Mucosa of gallbladder (tissue), 1 donor: ENCODE measurements at regions not wholly inside any gene's neighbourhood (a gene's known extent, or its start where the extent isn't known, plus 50 kb on each side); places are given as distances from the start of the nearest gene placed in this dataset.
"Not testable (repeated sequence)": the region's sequence is repeated elsewhere in the genome, so short reads cannot be mapped to it uniquely, and the experiment has no call there.

Experiments used
- DNase-seq: peaks from one replicate; pipeline ENCODE4 v3.0.0-alpha.2; 2020; ENCODE audit warnings: low spot score
- donor health status: DM: no; HTN: no; CAD: no.

- no peak for DNase-seq
Measured at GRCh38 chr5:17976404-17976803, 342.1 kb downstream of the TAF11L14 start.

- no peak for DNase-seq
Measured at GRCh38 chr5:17978954-17979353, 344.7 kb downstream of the TAF11L14 start.

- DNase-seq = not testable (repeated sequence)
Measured at GRCh38 chr5:17982626-17983025, 348.4 kb downstream of the TAF11L14 start.

- DNase-seq = no peak
Measured at GRCh38 chr5:17989036-17989435, 354.8 kb downstream of the TAF11L14 start.

- DNase-seq = no peak
Measured at GRCh38 chr5:17989567-17990563, 355.6 kb downstream of the TAF11L14 start.

GRCh38 chr5:17991775-17992174 is 357.5 kb downstream of the TAF11L14 start:
- no peak for DNase-seq

- no peak for DNase-seq
Measured at GRCh38 chr5:17992291-17992690, 358.0 kb downstream of the TAF11L14 start.

- no peak for DNase-seq
Measured at GRCh38 chr5:17995997-17996396, 361.7 kb downstream of the TAF11L14 start.

- DNase-seq = no peak
Measured at GRCh38 chr5:17999858-18000257, 365.6 kb downstream of the TAF11L14 start.

GRCh38 chr5:18000744-18001143 is 366.5 kb downstream of the TAF11L14 start:
- DNase-seq = no peak

GRCh38 chr5:18003312-18003711 is 369.1 kb downstream of the TAF11L14 start:
- no peak for DNase-seq

- no peak for DNase-seq
Measured at GRCh38 chr5:18003784-18004183, 369.5 kb downstream of the TAF11L14 start.

- not testable (repeated sequence) for DNase-seq
Measured at GRCh38 chr5:18006235-18006634, 372.0 kb downstream of the TAF11L14 start.

GRCh38 chr5:18008940-18009339 is 374.7 kb downstream of the TAF11L14 start:
- DNase-seq = no peak

GRCh38 chr5:18010053-18010452 is 375.8 kb downstream of the TAF11L14 start:
- no peak for DNase-seq

GRCh38 chr5:18018472-18018871 is 384.2 kb downstream of the TAF11L14 start:
- no peak for DNase-seq

- DNase-seq = no peak
Measured at GRCh38 chr5:18023275-18023674, 389.0 kb downstream of the TAF11L14 start.

GRCh38 chr5:18023986-18024385 is 389.7 kb downstream of the TAF11L14 start:
- no peak for DNase-seq

- no peak for DNase-seq
Measured at GRCh38 chr5:18024542-18024941, 390.3 kb downstream of the TAF11L14 start.

- no peak for DNase-seq
Measured at GRCh38 chr5:18027241-18027867, 393.1 kb downstream of the TAF11L14 start.

GRCh38 chr5:18028036-18028435 is 393.8 kb downstream of the TAF11L14 start:
- no peak for DNase-seq

- DNase-seq = no peak
Measured at GRCh38 chr5:18032744-18033143, 398.5 kb downstream of the TAF11L14 start.

- DNase-seq = no peak
Measured at GRCh38 chr5:18036531-18036930, 402.3 kb downstream of the TAF11L14 start.
